Activated CD8-positive, alpha-beta memory T cell treated with anti-CD3 and anti-CD28 coated beads, Interleukin-2, amount 10 ng/mL, durations not matched to agents 7 days and 5 days (primary cell): ENCODE measurements at regions not wholly inside any gene's neighbourhood (a gene's known extent, or its start where the extent isn't known, plus 50 kb on each side); places are given as distances from the start of the nearest gene placed in this dataset.

Source experiments
- ATAC-seq: fragments of 150-1000 bp; cut with Tn5 transposase; one replicate; pipeline ENCODE4 v1.10.0; 2021; ENCODE audit warnings: moderate library complexity
- CTCF ChIA-PET: fragments of 350-600 bp; sonication (Branson Sonifier 250); formaldehyde crosslinking; loops from one replicate; lab custom pipeline; 2021; ENCODE audit warnings: antibody characterized with exemption; lab: Charles Lee
- DNase-seq: peaks from one replicate; pipeline ENCODE4 v3.0.0-alpha.2; 2020
- H3K27ac Mint-ChIP-seq: one replicate; pipeline ENCODE4 v1.8.0; 2021; ENCODE audit warnings: mild to moderate bottlenecking, mixed read lengths
- H3K27me3 Mint-ChIP-seq: one replicate; pipeline ENCODE4 v1.8.0; 2021; ENCODE audit warnings: mixed read lengths
- H3K36me3 Mint-ChIP-seq: one replicate; pipeline ENCODE4 v1.8.0; 2021; ENCODE audit warnings: mild to moderate bottlenecking, mixed read lengths
- H3K4me1 Mint-ChIP-seq: one replicate; pipeline ENCODE4 v1.8.0; 2021; ENCODE audit warnings: mixed read lengths
- H3K4me3 Mint-ChIP-seq: one replicate; pipeline ENCODE4 v1.8.0; 2021; ENCODE audit warnings: mild to moderate bottlenecking, moderate library complexity, mixed read lengths
- H3K9me3 Mint-ChIP-seq: one replicate; pipeline ENCODE4 v1.8.0; 2022; ENCODE audit warnings: low read depth, mixed read lengths

- H3K9me3 Mint-ChIP-seq = peaks cover 3% of the 10 kb centered on the region
- H3K36me3 Mint-ChIP-seq = no peaks in the 10 kb centered on the region
- CTCF ChIA-PET = no interaction called here
- no peak for ATAC-seq
- no peaks in the 10 kb centered on the region for H3K4me1 Mint-ChIP-seq
- H3K27ac Mint-ChIP-seq = no peak overlapping the region
- H3K27me3 Mint-ChIP-seq = no peaks in the 10 kb centered on the region
- H3K4me3 Mint-ChIP-seq = no peak overlapping the region
- DNase-seq = no peak
Measured at GRCh38 chr12:38016602-38017001, 300.0 kb upstream of the ALG10B start.

DNA sequence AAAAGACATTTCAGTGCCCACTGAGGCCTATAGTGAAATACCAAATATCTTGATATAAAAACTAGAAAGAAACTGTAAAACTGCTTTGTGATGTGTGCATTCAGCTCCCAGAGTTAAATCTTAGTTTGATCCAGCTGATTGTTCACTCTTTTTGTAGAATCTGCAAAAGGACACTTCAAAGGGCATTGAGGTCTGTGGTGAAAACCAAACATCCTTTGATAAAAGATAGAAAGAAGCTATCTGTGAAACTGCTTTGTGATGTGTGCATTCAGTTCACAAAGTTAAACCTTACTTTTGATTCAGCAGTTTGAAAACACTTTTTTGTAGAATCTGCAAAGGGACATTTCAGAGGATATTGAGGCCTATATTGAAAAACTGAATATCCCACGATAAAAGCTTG is 290.7 kb upstream of the ALG10B start:
- Mint-ChIP-seq H3K4me3 (no peak overlapping the region), H3K9me3 (peaks cover 17% of the 10 kb centered on the region), H3K27ac (no peak overlapping the region), H3K27me3 (no peaks in the 10 kb centered on the region), H3K36me3 (no peaks in the 10 kb centered on the region), H3K4me1 (no peaks in the 10 kb centered on the region)
- ATAC-seq (no peak), DNase-seq (no peak)
- CTCF ChIA-PET = no interaction called here

GRCh38 chr12:38053113-38053512 is 263.5 kb upstream of the ALG10B start:
- Mint-ChIP-seq H3K27me3 (no peaks in the 10 kb centered on the region), H3K36me3 (no peaks in the 10 kb centered on the region), H3K4me3 (no peak overlapping the region), H3K9me3 (peaks cover 35% of the 10 kb centered on the region), H3K27ac (no peak overlapping the region), H3K4me1 (no peaks in the 10 kb centered on the region)
- CTCF ChIA-PET = no interaction called here
- DNase-seq (no peak), ATAC-seq (no peak)

DNA sequence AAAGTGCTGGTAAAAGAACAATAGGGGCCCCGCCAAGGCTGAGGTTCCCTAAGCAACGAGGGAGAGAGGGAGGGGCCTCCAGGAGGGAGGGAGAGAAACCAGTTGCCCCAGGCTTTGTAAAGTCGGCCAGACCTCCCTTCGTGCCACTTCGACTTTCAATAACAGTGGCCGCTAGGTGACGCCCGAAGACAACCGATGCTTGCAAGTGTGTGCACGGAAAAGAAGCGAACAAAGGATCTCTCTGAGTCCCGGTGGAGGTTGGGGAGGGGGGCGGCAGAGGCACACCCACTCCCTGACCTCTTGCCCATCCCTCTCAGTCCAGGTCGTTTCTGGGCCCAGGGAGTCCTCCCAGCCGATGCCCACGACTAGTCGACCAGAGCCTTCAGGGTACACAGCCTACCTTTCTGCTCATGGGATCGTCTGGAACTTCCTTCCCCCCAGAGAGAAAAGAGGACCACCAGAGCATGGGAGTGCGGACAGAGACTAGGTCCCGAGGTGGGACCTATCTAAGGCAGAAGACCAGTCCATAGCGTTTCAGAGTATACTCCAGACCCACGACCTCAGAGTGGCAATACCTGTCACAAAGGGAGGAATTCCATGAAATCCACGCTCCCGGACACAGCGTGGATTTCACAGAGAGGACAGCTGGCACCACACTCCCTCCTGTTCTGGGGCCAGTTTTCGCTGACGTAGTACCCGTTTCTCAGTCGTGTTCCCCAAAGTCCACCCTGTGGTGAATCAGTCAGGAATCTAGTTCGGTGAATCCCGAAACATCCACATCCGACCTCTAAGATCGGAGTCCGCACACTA is 262.7 kb upstream of the ALG10B start:
- peaks cover 31% of the 10 kb centered on the region for H3K9me3 Mint-ChIP-seq
- DNase-seq (no peak), ATAC-seq (no peak)

GRCh38 chr12:38056701-38057689 is 259.6 kb upstream of the ALG10B start:
- DNase-seq (no peak), ATAC-seq (no peak)
- H3K27ac Mint-ChIP-seq = no peak overlapping the region
- H3K27me3 Mint-ChIP-seq = no peaks in the 10 kb centered on the region
- no peaks in the 10 kb centered on the region for H3K4me1 Mint-ChIP-seq
- H3K36me3 Mint-ChIP-seq = no peaks in the 10 kb centered on the region
- CTCF ChIA-PET = no interaction called here
- H3K9me3 Mint-ChIP-seq = peaks cover 29% of the 10 kb centered on the region
- H3K4me3 Mint-ChIP-seq = no peak overlapping the region

More for the DNA sequence above, 262.7 kb upstream of the ALG10B start:
- Mint-ChIP-seq H3K36me3 (no peaks in the 10 kb centered on the region), H3K4me3 (no peak overlapping the region), H3K4me1 (no peaks in the 10 kb centered on the region), H3K27ac (no peak overlapping the region), H3K27me3 (no peaks in the 10 kb centered on the region)
- CTCF ChIA-PET = no interaction called here

DNA sequence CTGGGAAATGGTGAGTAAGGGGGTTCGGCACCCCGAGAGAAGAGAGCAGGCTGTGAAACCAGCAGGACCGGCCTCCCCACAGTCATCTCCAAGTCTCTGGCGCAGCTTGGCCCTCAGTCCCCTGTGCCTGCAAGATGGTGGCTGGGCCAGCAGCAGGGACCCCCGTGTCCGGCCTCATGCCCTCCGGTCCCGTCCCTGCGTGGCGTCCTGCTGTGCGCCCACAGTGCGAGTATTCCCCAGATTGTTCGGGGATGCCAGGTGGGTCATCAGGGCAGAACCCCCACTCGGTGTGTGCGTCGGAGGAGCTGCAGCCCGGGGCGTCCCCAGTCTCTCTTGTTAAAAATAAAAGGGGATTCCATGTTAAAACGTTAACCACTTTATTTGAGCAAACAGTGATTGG is 216.9 kb upstream of the ALG10B start:
- no peak overlapping the region for H3K27ac Mint-ChIP-seq
- CTCF ChIA-PET = no interaction called here
- H3K4me3 Mint-ChIP-seq = no peak overlapping the region
- no peak for DNase-seq
- no peaks in the 10 kb centered on the region for H3K27me3 Mint-ChIP-seq
- H3K9me3 Mint-ChIP-seq = peaks cover 8% of the 10 kb centered on the region
- H3K4me1 Mint-ChIP-seq = no peaks in the 10 kb centered on the region
- H3K36me3 Mint-ChIP-seq = peaks cover 2% of the 10 kb centered on the region
- ATAC-seq = no peak

GRCh38 chr12:38101753-38102152 is 214.8 kb upstream of the ALG10B start:
- DNase-seq (no peak), ATAC-seq (no peak)
- no peaks in the 10 kb centered on the region for H3K4me1 Mint-ChIP-seq
- no peaks in the 10 kb centered on the region for H3K27me3 Mint-ChIP-seq
- H3K4me3 Mint-ChIP-seq = no peak overlapping the region
- H3K9me3 Mint-ChIP-seq = peaks cover 10% of the 10 kb centered on the region
- H3K27ac Mint-ChIP-seq = no peak overlapping the region
- H3K36me3 Mint-ChIP-seq = peaks cover 2% of the 10 kb centered on the region
- CTCF ChIA-PET = no interaction called here

DNA sequence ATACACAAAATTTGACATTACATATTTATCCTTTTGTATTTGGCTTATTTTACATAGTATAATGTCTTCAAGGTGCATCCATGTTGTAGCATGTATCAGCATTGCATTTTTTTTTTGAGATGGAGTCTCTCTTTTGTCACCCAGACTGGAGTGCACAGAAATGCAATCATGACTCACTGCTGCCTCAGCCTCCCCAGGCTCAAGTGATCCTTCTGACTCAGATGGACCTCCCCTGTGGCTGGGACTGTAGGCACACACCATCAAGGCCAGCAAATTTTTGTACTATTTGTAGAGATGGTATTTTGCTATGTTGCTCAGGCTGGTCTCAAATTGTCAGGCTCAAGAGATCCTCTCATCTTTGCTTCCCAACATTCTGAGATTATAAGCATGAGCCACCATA is 214.4 kb upstream of the ALG10B start:
- Mint-ChIP-seq H3K4me1 (no peaks in the 10 kb centered on the region), H3K36me3 (peaks cover 2% of the 10 kb centered on the region), H3K9me3 (peaks cover 10% of the 10 kb centered on the region), H3K27me3 (no peaks in the 10 kb centered on the region), H3K4me3 (no peak overlapping the region), H3K27ac (no peak overlapping the region)
- CTCF ChIA-PET = no interaction called here
- DNase-seq = no peak
- ATAC-seq = no peak

GRCh38 chr12:38110026-38110699 is 206.4 kb upstream of the ALG10B start:
- Mint-ChIP-seq H3K4me3 (no peak overlapping the region), H3K27me3 (no peaks in the 10 kb centered on the region), H3K36me3 (no peaks in the 10 kb centered on the region), H3K9me3 (peaks cover 2% of the 10 kb centered on the region), H3K27ac (no peak overlapping the region), H3K4me1 (no peaks in the 10 kb centered on the region)
- CTCF ChIA-PET = no interaction called here
- ATAC-seq (no peak), DNase-seq (no peak)

- CTCF ChIA-PET = no interaction called here
Measured at GRCh38 chr12:38113991-38114390, 202.6 kb upstream of the ALG10B start.

DNA sequence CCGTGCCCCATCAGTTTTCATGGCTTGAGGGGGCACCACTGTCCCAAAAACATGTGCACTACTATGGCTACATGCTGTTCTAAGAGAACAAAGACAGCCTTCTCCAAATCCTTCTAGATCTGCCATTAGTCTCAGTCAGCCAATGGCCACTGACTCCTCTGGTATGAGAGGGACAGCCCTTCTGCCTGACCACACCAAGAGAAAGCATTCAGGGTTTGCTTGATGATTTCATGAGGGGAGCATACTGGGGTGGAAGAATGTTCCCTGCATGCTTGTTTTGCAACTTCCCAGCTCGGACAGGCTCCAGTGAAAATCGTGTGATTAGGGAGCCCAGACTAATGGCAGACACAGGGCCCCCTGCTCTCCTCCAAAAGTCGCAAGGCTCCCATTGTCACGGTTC is 199.6 kb upstream of the ALG10B start:
- ATAC-seq (no peak), DNase-seq (no peak)
- Mint-ChIP-seq H3K4me3 (no peak overlapping the region), H3K36me3 (no peaks in the 10 kb centered on the region), H3K27ac (no peak overlapping the region), H3K4me1 (no peaks in the 10 kb centered on the region), H3K9me3 (peaks cover 7% of the 10 kb centered on the region), H3K27me3 (no peaks in the 10 kb centered on the region)
- CTCF ChIA-PET = no interaction called here

More at GRCh38 chr12:38113991-38114390, 202.6 kb upstream of the ALG10B start:
- DNase-seq = no peak
- Mint-ChIP-seq H3K27ac (no peak overlapping the region), H3K4me3 (no peak overlapping the region), H3K9me3 (peaks cover 7% of the 10 kb centered on the region), H3K36me3 (no peaks in the 10 kb centered on the region), H3K27me3 (no peaks in the 10 kb centered on the region), H3K4me1 (no peaks in the 10 kb centered on the region)
- no peak for ATAC-seq

DNA sequence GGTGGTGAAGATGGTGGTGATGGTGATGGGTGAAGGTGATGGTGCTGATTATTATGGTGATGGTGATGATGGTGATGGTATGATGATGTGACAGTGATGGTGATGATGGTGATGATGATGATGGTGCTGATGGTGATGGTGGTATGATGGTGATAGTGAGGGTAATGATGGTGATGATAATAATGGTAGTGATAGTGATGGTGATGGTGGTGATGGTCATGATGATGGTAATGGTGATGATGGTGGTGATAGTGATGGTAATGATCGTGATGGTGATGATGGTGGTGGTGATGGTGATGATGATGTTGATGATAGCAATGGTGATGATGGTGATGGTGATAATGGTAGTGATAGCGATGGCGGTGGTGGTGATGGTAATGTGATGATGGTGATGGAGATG is 197.9 kb upstream of the ALG10B start:
- H3K27me3 Mint-ChIP-seq = no peaks in the 10 kb centered on the region
- H3K9me3 Mint-ChIP-seq = peaks cover 7% of the 10 kb centered on the region
- CTCF ChIA-PET = no interaction called here
- H3K36me3 Mint-ChIP-seq = no peaks in the 10 kb centered on the region
- no peak overlapping the region for H3K4me3 Mint-ChIP-seq
- ATAC-seq (no peak), DNase-seq (no peak)
- no peaks in the 10 kb centered on the region for H3K4me1 Mint-ChIP-seq
- no peak overlapping the region for H3K27ac Mint-ChIP-seq

DNA sequence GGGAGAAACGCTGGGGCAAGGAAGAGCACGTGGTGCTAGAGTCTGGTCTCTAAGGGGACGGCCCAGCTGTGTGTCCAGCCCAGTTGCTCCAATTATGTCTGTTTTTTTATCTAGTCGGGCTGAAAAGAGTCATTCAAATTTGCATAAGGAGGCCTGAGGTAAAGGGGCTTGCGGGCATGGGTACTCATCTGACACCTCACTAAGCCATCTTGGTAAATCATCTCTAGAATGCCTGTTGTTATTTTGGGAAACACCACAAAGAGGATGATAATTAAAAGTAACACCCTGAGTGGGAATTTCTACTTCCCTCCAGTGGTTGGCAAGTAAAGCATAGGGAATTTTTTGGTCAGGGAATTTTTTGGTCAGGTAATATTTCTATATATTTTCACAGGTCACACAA is 196.1 kb upstream of the ALG10B start:
- H3K36me3 Mint-ChIP-seq = no peaks in the 10 kb centered on the region
- H3K9me3 Mint-ChIP-seq = peaks cover 5% of the 10 kb centered on the region
- CTCF ChIA-PET = no interaction called here
- no peak for DNase-seq
- no peak overlapping the region for H3K27ac Mint-ChIP-seq
- no peak overlapping the region for H3K4me3 Mint-ChIP-seq
- ATAC-seq = no peak
- H3K27me3 Mint-ChIP-seq = no peaks in the 10 kb centered on the region
- no peaks in the 10 kb centered on the region for H3K4me1 Mint-ChIP-seq
